Epithelial cell of prostate (primary cell): ENCODE measurements at regions not wholly inside any gene's neighbourhood (a gene's known extent, or its start where the extent isn't known, plus 50 kb on each side); places are given as distances from the start of the nearest gene placed in this dataset.
"Not testable (repeated sequence)": the region's sequence is repeated elsewhere in the genome, so short reads cannot be mapped to it uniquely, and the experiment has no call there.

Experiments
- DNase-seq: peaks from one replicate; pipeline ENCODE4 v3.0.0-alpha.2; 2011; ENCODE audit warnings: low read depth, low spot score
- H3K27ac ChIP-seq: fragments of 450-650 bp; 2 replicates; pipeline ENCODE4 v1.5.1; 2017; ENCODE audit warnings: mild to moderate bottlenecking

DNA sequence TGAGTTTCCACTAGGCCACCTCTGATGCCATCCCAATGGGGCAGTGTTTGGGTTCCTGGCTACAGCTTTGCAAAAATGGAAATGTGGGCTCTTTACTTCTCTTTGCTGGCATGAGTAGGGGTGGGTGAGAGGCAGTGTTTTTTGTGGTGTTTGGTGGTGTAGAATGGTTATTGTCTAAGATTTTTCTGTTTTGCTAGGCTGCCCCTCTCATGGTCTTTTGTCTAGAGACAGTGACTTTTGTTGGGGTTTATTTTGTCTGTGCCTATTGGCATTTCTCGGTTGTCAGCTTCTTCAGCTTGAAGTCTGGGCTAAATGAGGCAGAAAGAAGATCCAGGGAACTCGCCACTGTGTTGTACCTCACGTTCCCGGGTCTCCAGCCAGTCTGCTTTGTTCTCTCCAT lies 112.1 kb downstream of the CENPF start:
- no peak overlapping the region for H3K27ac ChIP-seq
- DNase-seq = no peak

DNA sequence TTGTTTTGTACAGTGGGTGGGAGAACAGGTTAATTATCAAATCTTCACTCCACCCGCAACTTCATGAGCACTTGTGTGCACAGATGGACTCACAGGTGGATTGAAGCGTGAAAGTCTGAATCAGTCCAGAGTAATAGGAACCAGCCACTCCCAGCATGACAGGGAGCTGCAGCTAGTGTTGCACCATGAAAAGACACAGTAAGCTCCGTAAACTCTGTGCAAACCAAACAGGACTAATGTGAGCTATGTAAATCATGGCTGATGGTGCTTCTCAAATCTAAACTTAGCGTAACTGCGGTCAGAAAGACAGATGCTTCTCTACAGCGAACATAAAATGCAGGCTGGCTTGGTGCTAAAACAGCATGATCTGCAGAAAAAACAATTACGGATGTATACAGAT lies 114.4 kb downstream of the CENPF start:
- peak; percentile 5 for DNase-seq
- no peak overlapping the region for H3K27ac ChIP-seq

DNA sequence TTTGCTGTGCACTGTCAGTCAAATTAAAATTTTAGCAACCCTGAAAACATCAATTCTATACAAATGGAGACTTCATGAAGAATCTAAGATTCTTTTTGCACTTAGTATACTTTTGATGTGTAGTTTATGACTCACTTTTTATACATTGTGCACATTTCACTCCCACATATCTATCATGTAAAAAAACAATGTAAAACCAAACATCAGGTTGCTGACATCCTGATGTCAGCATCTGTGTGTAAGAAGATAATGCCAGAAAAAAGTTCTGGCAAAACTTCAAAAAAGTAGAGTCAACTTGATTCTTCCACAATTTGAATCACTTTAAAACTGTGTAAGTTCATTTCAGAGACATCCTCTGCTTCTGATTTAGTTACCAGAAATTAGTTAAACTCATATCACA lies 115.7 kb downstream of the CENPF start:
- no peak overlapping the region for H3K27ac ChIP-seq
- DNase-seq = no peak

DNA sequence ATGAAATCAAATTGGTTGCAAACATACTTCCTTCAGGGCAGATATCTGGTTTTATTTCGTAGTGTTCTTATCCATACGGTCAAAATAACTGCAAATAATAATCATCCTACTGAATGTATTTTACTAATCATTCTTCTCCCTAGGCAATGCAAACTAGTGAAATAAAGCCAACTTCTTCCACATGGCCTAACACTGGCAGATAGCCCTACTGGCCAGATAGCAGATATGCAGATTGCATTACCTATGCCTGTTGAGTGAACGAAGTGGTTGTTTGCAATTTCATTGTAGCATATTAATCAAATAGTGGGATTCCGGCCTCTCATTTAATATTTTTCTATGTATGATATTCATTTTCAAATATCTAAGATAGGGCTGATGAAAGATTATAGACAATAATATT lies 116.2 kb downstream of the CENPF start:
- no peak overlapping the region for H3K27ac ChIP-seq
- no peak for DNase-seq

DNA sequence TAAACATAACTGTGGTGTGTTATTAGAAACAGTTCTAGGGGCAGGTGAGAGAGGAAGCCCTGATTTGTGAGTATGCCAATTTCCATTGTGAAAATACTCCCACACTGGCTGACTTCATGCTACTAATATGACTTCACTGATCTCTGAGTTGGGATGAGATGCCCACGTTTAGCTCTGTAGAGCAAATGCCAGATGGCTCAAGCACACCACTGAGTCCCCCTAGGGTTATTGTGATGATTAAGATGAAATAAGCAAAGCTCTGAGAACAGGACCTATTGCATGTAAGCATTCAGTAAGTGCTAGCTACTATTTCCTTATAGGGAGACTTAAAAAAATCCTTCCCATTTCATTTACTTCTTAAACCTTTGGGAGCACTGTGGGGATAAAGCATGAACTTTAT lies 117.6 kb downstream of the CENPF start:
- no peak for DNase-seq
- H3K27ac ChIP-seq = no peak overlapping the region

DNA sequence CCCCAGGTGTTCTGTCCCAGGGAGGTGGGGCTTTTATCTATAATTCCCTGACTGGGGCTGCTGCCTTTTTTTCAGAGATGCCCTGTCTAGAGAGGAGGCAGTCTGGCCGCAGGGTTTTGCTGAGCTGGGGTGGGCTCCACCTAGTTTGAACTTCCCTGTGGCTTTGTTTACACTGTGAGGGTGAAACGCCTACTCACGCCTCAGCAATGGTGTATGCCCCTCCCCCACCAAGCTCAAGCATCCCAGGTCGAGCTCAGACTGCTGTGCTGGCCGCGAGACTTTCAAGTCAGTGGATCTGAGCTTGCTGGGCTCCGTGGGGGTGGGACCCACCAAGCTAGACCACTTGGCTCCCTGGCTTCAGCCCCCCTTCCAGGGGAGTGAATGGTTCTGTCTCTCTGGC lies 124.3 kb downstream of the CENPF start:
- no peak overlapping the region for H3K27ac ChIP-seq
- no peak for DNase-seq

DNA sequence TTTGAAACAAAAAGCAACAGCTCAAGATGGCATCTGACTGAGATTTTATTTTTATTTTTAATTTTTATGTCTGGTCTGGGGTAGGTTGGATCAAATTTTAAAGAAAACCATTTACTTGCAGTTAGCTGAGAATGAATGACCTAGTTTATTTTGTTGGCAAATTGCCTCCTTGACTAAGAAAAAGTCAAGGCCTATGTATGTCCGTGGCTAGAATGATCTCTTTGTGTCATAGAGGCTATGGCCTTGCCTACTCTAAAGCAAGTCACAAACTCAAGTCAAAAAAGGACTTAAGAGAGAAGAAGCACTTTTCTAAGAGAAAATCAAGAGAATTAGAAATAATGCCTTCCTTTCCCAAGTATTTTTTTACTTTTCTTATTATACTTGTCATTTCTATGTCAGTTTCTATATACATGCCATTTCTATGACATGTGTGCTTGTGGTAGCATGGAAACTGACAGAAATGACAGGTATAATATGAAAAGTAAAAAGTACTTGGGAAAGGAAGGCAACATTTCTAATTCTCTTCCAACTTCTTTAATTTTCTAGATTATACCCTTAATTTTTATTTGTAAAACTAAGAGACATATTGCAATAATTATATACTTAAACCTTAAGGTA lies 136.7 kb downstream of the CENPF start:
- H3K27ac ChIP-seq = no peak overlapping the region
- no peak for DNase-seq

DNA sequence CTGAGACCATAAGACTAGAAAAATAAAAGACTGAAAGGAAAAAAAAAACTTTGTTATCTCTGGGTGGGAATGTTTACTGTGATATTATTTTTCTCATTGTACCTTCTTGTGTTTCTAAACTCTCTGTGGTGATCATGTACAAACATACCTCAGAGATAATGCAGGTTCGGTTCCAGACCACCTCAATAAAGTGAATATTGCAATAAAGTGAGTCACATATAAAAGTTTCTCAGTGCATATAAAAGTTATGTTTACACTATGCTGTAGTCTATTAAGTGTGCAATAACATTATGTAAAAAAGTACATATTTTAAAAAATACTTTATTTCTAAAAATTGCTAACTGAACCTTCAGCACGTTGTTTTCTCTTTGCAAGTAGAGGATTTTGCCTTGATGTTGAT lies 137.5 kb downstream of the CENPF start:
- DNase-seq = no peak
- H3K27ac ChIP-seq = no peak overlapping the region

DNA sequence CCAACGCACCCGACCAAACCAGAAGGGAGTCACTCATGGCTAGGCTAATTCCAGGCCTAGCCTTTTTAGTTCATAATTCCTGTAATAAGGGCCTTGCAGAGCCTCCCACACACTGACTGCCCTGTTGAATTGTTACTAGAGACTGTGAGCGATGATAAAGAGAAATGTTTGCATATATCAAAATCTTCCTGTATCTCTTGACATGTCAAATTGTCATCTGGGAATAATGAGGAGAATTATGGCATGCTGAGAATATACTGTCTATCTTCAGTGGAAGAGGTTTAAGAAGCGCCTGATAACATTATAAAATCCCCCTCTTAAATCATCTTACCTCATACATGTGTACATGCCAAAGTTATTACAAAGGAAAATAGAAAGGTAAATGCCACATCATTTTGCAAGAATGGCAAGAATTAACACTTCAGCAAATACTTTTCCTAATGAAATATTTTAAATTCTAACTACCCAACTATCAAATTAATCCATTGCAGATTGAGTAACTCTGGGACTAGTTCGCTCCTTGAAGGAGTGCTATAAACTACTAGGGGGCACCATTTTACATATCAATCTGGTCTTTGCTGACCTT lies 144.1 kb downstream of the CENPF start:
- H3K27ac ChIP-seq = no peak overlapping the region
- no peak for DNase-seq

DNA sequence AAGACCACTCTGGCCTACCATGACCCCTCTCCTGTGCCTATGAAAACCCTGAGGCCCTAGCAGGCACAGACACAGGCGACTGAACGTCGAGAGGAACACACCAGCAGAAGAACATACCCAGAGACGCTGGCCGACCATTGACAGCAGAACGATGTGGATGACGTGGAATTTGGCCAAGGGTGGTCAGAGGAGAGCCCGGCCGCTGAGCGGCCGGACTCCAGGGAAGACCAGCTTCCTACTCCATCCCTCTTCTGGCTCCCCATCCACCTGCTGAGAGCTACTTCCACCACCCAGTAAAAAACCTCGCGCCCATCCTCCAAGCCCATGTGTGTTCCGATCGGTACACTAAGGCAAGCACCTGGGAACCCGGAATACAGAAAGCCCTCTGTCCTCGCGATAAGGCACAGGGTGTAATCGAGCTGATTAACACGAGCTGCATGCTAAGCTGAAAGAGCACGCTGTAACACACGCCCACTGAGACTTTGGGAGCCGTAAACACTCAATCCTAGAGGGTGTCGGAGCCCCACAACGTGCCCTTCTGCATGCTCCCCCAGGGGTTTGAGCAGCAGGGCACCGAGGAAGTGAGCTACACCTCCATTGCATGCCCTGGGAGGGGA lies 150.3 kb downstream of the CENPF start:
- no peak overlapping the region for H3K27ac ChIP-seq
- no peak for DNase-seq

DNA sequence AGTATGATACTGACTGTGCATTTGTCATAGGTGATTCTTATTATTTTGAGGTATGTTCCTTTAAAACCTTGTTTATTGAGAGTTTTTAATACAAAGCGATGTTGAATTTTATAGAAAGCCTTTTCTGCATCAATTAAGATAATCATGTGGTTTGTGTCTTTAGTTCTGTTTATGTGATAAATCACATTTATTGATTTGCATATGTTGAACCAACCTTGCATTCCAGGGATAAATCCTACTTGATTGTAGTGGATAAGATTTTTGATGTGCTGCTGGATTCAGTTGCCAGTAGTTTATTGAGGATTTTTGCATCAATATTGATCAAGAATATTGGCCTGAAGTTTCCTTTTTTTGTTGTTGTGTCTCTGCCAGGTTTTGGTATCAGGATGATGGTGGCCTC lies 158.0 kb downstream of the CENPF start:
- DNase-seq = no peak
- no peak overlapping the region for H3K27ac ChIP-seq

DNA sequence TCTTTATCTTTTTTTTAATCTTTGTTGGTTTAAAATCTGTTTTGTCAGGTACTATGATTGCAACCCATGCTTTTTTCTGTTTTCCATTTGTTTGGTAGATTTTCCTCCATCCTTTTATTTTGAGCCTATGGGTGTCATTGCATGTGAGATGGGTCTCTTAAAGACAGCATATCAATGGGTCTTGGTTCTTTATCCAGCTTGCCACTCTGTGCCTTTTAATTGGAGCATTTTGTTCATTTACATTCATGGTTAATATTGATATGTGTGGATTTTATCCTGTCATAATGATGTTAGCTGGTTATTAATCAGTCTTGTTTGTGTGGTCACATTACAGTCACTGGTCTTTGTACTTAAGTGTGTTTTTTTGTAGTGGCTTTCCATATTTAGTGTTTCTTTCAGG lies 159.9 kb downstream of the CENPF start:
- no peak for DNase-seq
- no peak overlapping the region for H3K27ac ChIP-seq

DNA sequence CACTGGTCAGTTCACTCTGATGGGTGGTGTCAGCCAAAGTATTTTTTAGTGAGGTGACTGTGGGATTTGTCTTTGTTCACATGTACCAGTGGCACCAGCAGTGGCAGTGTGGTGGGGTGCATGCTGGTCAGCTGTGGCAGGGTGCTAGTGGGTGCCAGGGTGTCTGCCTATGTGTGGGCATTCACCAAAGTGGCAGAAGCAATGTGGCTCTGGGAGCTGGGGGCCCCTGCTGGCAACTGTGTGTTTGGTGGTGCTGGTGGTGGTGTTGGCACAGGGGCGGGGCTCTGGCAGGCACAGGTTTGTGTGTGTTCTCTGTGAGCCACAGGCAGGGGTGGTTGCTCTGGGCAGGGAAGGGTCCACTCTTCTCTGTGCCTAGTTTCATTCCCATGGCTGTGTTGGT lies 161.5 kb downstream of the CENPF start:
- H3K27ac ChIP-seq = no peak overlapping the region
- no peak for DNase-seq

DNA sequence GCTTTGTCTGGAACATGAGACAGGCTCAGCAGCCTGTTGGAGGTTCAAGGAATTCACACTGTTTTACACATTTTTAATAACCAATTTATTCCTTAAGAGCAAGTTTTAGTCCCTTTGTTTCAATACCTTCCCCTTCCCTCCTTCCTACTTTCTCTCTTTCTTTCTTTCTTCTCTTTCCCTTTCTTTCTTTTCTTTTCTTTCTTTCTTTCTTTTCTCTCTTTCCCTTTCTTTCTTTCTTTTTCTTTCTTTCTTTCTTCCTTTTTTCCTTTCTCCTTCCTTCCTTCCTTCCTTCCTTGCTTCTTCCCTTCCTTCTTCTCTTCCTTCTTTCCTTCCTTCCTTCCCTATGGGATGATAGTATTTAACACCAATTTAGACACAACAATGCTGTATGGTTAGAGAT lies 164.2 kb downstream of the CENPF start:
- H3K27ac ChIP-seq = no peak overlapping the region
- DNase-seq = no peak

DNA sequence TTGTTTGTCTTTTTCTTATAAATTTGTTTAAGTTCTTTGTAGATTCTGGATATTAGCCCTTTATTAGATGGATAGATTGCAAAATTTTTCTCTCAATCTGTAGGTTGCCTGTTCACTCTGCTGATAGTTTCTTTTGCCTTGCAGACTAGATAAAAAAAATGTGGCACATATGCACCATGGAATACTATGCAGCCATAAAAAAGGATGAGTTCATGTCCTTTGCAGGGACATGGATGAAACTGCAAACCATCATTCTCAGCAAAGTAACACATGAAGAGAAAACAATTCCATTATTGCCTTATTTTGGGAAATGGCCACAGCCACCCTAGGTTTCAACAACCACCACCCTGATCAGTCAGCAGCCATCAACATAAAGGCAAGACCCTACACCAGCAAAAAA lies 166.7 kb downstream of the CENPF start:
- not testable (repeated sequence) for DNase-seq, H3K27ac ChIP-seq

DNA sequence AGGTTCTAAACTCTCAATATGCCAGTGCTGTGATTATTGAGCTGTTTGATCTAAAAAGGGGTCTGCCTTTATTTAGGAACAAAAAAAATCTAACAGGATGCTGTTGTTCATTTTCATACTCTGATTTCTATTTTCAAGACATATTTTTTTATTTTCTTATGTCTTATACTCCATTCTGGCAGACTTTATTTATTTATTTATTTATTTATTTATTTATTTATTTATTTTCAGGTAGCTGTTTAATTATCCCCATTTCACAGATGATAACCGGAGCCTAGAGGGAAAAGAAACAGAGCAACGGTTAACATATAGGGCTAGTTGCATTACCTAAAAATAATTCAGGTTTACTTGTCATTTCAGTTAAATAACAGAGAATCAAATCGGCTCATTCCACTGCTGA lies 174.4 kb downstream of the CENPF start:
- no peak overlapping the region for H3K27ac ChIP-seq
- DNase-seq = no peak

DNA sequence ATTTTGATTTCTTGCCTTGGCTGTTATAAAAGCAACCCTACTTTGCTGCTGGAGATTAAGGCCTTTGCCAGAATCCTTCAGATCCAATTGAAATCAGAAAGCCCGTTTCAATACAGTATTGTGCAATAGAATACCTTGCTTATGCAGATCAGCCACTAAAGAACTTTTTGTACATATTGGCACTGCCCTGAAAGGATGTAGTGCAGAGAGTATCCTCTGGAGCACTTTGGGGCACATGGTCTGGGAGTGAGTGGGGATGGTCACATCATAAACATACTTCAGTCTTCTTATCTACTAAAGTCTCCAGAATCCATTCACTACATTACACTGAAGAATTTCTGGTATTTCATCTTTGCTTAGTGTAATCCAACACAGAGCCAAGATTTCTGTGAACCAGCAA lies 189.0 kb downstream of the CENPF start:
- no peak for DNase-seq
- H3K27ac ChIP-seq = no peak overlapping the region

DNA sequence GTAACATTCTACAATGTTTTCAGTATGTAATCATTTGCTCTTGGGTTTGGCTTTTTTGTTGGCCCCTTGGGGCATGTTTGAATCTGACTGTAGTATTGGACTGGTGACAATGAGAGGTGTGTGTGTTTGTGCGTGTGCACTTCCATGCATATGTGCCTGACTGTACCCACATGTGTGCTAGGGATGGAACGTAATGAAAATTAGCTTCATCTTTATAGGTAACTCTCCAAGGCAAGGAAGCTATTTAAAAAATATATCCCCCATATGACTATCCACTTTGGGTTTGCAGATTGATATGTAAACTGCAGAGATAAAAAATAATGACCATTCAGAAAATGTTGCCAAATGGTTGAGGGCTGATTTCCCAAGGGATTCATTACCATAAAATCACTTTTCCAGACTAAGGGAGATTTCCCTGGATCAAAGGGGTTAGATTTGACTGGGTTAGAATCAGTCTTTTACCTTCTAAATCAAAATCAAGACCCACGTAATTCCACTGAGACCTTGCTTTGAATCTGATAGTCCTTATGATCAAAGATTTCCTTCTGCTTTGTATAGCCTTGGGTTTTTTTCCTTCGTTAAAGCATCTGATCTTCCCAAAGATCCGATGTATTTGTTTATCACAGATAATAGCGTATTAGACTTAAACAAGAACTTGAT lies 189.7 kb downstream of the CENPF start:
- H3K27ac ChIP-seq = no peak overlapping the region
- no peak for DNase-seq

DNA sequence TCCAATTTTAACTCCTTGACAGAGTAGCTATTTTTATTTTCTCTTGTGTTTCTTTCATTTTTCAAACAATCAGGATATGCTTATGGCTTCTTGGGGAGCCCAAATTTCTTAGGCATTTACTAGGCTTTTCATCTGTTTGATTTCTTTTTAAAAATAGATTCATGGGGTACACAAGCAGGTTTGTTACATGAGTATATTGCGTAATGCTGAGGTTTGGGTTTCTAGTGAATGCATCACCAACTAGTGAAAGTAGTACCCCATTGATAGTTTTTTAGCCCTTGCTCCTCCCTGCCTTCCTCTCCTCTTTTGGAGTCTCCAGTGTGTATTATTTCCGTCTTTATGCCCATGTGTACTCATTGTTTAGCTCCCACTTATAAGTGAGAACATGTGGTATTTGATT lies 190.7 kb downstream of the CENPF start:
- no peak for DNase-seq
- no peak overlapping the region for H3K27ac ChIP-seq

DNA sequence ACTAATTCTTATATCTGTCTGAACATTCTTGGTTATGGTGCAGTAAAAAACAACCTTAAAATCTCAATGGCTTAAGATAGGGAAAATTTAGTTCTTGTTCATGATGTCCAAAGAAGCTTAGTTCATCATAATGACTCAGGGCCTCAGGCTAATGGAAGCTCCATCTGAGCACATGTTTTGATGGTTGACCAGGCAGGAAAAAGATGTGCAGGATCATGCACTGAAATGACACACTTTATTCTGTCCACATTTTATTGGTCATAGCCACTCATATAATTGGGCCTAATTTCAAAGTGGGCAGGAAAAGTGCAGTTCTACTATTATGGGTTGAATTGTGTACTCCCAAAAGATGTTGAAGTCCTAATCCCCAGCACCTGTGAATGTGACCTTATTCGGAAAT lies 198.2 kb downstream of the CENPF start:
- DNase-seq = peak; percentile 24
- H3K27ac ChIP-seq = no peak overlapping the region

DNA sequence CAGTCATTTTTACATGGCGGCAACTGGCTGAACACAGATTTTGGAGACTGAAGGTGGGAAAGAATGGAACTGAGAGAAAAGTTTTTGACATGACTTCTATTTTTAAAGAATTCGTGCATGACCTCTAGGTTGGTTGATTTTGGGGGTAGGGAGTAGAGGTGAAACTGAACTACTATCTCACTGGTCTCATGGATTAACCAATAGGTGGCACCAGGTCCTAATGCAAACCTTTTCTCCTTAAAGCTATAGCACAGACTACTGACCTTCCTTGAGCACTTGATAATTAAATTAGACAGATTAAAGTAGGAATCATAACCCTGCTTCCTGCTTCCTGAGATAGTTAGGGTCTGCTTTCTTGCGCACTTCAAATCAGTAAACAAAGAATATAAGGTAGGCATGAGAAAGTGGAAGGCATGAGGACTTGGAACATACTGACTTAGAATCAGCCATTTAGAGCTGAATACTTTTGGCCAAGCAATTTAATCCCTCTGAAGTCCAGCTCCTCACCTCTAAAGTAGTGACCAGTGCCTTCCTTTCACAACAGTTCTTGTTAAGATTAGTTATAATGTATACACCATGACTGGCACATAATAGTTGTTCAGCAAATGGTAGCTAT lies 206.0 kb downstream of the CENPF start:
- H3K27ac ChIP-seq = no peak overlapping the region
- no peak for DNase-seq
